ENCODE measurements at regions not wholly inside any gene's neighbourhood (a gene's known extent, or its start where the extent isn't known, plus 50 kb on each side); places are given as distances from the start of the nearest gene placed in this dataset.

DNA sequence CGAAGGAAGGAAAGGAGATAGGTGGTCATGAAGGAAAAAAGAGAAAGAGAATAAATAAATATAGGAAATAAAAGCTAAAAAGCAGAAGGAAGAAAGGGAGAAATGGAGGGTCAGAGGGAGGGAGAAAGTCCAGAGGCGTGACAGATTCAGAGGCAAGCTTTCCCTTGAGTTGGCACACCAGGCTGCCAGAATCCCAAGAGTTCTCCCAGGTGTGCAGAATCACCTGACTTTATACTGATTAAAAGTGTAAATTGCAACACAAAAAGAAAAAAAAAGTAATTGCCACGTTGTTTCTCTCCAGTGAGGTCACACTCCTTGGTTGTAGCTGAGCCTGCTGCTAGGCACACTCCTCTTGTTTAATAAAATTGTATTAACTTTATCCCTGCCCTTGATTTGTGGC lies 669.9 kb upstream of the PKN2 start:
- H3K27me3 ChIP-seq (replicated peaks): no peaks in the 10 kb centered on the region
- H3K36me3 ChIP-seq (replicated peaks): no peaks in the 10 kb centered on the region
- H3K4me3 ChIP-seq (ENCODE audit: low read depth, low read length): no peak overlapping the region
- in situ Hi-C loops (cut with HindIII; ENCODE audit: low pct_ligation_motif_present, low sequenced_read_pairs): no loop called here
- no peak overlapping the region for H3K27ac ChIP-seq
- TF ChIP-seq, protein P1, sequence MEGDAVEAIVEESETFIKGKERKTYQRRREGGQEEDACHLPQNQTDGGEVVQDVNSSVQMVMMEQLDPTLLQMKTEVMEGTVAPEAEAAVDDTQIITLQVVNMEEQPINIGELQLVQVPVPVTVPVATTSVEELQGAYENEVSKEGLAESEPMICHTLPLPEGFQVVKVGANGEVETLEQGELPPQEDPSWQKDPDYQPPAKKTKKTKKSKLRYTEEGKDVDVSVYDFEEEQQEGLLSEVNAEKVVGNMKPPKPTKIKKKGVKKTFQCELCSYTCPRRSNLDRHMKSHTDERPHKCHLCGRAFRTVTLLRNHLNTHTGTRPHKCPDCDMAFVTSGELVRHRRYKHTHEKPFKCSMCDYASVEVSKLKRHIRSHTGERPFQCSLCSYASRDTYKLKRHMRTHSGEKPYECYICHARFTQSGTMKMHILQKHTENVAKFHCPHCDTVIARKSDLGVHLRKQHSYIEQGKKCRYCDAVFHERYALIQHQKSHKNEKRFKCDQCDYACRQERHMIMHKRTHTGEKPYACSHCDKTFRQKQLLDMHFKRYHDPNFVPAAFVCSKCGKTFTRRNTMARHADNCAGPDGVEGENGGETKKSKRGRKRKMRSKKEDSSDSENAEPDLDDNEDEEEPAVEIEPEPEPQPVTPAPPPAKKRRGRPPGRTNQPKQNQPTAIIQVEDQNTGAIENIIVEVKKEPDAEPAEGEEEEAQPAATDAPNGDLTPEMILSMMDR (IDR thresholded peaks at IDR 0.05; ENCODE audit: low read depth, low read length, missing control alignments): no peak
- DNase-seq: no peak

DNA sequence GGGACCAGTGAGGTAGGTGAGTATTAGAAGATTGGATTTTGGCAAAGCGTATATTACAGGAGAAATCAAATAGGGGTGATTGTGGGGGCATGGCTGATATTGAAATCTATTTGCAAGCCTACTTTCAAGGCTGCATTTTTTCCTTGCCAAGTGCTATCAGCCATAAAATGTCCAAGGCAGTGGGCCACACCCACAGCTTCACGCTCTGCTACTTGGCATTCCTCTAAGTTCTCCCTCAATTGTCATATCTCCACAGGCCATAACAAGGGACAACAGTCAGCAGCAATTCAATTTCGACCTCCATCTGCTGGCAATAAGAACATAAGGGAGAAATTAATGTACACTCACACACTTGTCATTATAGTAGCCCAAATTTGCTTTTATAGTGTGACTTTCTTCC lies 667.1 kb upstream of the PKN2 start:
- Histone ChIP-seq H3K27ac (no peak overlapping the region), H3K36me3 (replicated peaks) (no peaks in the 10 kb centered on the region), H3K4me3 (ENCODE audit: low read depth, low read length) (no peak overlapping the region), H3K27me3 (replicated peaks) (no peaks in the 10 kb centered on the region)
- TF ChIP-seq, protein P1 (IDR thresholded peaks at IDR 0.05; ENCODE audit: low read depth, low read length, missing control alignments): no peak
- no peak for DNase-seq
- in situ Hi-C loops (cut with HindIII; ENCODE audit: low pct_ligation_motif_present, low sequenced_read_pairs): no loop called here

DNA sequence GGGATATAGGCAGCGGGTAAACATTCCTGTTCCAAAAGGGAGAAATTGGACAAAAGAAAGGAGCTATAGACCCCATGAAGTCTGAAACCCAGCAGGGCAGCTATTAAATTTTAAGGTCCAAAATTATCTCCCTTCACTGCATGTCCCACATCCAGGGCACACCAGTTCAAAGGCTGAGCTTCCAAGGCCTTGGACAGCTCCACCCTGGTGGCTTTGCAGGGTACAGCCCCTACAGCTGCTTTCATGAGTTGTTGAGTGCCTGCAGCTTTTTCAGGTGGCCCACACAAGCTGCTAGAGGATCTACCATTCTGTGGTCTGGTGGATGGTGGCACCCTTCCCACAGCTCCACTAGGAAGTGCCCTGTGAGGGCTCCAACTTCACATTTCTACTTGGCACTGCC lies 662.5 kb upstream of the PKN2 start:
- no peak overlapping the region for H3K27ac ChIP-seq
- in situ Hi-C loops (cut with HindIII; ENCODE audit: low pct_ligation_motif_present, low sequenced_read_pairs): no loop called here
- no peak for DNase-seq
- no peaks in the 10 kb centered on the region for H3K36me3 ChIP-seq (replicated peaks)
- no peak overlapping the region for H3K4me3 ChIP-seq (ENCODE audit: low read depth, low read length)
- H3K27me3 ChIP-seq (replicated peaks): no peaks in the 10 kb centered on the region
- TF ChIP-seq, protein P1 (IDR thresholded peaks at IDR 0.05; ENCODE audit: low read depth, low read length, missing control alignments): no peak

DNA sequence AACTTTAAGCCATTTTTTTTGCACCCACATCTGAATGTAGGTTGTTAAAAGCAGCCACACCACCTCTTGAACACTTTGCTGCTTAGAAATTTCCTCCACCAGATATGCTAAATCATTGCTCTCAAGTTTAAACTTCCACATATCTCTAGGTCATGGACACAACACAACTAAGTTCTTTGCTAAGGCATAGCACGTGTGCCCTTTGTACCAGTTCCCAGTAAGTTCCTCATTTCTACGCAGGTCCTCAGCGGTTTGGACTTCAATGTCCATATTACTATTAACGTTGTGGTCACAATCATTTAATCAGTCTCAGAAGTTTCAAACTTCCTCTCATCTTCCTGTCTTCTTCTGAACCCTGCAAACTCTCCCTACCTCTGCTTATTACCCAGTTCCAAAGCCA lies 661.6 kb upstream of the PKN2 start:
- H3K27me3 ChIP-seq (replicated peaks): no peaks in the 10 kb centered on the region
- H3K36me3 ChIP-seq (replicated peaks): no peaks in the 10 kb centered on the region
- in situ Hi-C loops (cut with HindIII; ENCODE audit: low pct_ligation_motif_present, low sequenced_read_pairs): no loop called here
- TF ChIP-seq, protein P1 (IDR thresholded peaks at IDR 0.05; ENCODE audit: low read depth, low read length, missing control alignments): no peak
- H3K27ac ChIP-seq: no peak overlapping the region
- no peak overlapping the region for H3K4me3 ChIP-seq (ENCODE audit: low read depth, low read length)
- DNase-seq: no peak

DNA sequence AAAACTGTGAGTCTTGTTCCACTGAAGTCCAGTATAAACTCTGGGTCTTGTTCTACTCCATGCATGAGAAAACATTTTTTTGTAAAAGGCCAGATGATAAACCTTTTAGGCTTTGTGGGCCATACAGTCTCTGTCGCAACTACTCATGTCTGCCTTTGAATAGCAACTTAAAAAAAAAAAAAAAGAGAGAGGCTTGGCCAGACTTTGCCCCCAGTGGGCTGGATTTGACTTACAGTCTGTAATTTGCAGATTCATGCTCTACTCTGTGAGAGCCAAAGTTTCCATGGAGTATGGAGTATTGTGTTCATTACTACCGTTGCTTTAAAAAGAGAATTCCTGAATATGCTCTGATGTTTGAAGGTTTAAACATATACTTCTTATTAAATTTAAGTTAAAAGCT lies 654.9 kb upstream of the PKN2 start:
- TF ChIP-seq, protein P1 (IDR thresholded peaks at IDR 0.05; ENCODE audit: low read depth, low read length, missing control alignments): peak; percentile 26
- in situ Hi-C loops (cut with HindIII; ENCODE audit: low pct_ligation_motif_present, low sequenced_read_pairs): no loop called here

DNA sequence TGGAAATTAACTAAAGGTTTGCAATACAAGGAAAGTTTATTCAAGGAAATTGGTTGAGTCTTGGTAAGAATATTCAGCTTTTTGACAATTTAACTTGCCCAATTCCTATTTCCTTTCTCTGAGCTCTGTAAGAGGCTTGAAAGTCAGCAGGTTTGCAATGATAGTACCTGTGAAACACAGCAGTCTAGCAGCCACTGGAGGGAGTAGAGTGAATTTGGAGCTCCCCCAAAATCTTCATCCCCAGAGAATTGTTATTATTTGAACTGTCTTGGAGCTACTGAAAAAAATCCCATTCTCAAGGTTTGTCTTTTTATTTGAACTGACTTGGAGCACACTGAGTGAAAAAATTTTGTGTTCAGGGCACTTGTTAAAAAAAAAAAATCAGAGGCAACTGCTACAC lies 654.2 kb upstream of the PKN2 start:
- Histone ChIP-seq H3K27ac (no peak overlapping the region), H3K27me3 (replicated peaks) (no peaks in the 10 kb centered on the region), H3K4me3 (ENCODE audit: low read depth, low read length) (no peak overlapping the region), H3K36me3 (replicated peaks) (no peaks in the 10 kb centered on the region)
- in situ Hi-C loops (cut with HindIII; ENCODE audit: low pct_ligation_motif_present, low sequenced_read_pairs): no loop called here
- no peak for DNase-seq
- TF ChIP-seq, protein P1 (IDR thresholded peaks at IDR 0.05; ENCODE audit: low read depth, low read length, missing control alignments): no peak

More for the DNA sequence above, 654.9 kb upstream of the PKN2 start:
- Histone ChIP-seq H3K4me3 (ENCODE audit: low read depth, low read length) (no peak overlapping the region), H3K36me3 (replicated peaks) (no peaks in the 10 kb centered on the region), H3K27me3 (replicated peaks) (no peaks in the 10 kb centered on the region), H3K27ac (no peak overlapping the region)
- DNase-seq: no peak

Measured in brain microvascular endothelial cell (primary cell).